Body of pancreas (tissue), 4 donors: ENCODE measurements at regions not wholly inside any gene's neighbourhood (a gene's known extent, or its start where the extent isn't known, plus 50 kb on each side); places are given as distances from the start of the nearest gene placed in this dataset.

Source experiments
- CTCF ChIP-seq, 7 experiments: fragments of 450-650 bp in 4 of 7; fragments of 200-600 bp in 3 of 7; sonication (generic) in 3 of 7; IDR thresholded peaks; one replicate each; pipeline ENCODE4 v1.5.1; 2016 to 2019; ENCODE audit warnings: antibody characterized with exemption in 7 of 7
- POLR2A ChIP-seq, 3 donors: fragments of 450-650 bp; IDR thresholded peaks; one replicate each; pipeline ENCODE4 v1.6.1; 2016; ENCODE audit warnings: antibody characterized with exemption in 3 of 3, mild to moderate bottlenecking in 2 of 3

- TF ChIP-seq POLR2A (IDR thresholded peaks at IDR 0.05) (no peak), CTCF (IDR thresholded peaks at IDR 0.05) (no peak)
Measured at GRCh38 chr11:80515097-80515496, 1074.3 kb upstream of the TENM4 start.
